HPDE6-E6E7 (cell line): ENCODE measurements at regions not wholly inside any gene's neighbourhood (a gene's known extent, or its start where the extent isn't known, plus 50 kb on each side); places are given as distances from the start of the nearest gene placed in this dataset.
A peak's percentile ranks its signal among the peaks of the same experiment; 100 is the strongest.
"Not testable (repeated sequence)": the region's sequence is repeated elsewhere in the genome, so short reads cannot be mapped to it uniquely, and the experiment has no call there.

Experiments used
- DNase-seq: peaks from one replicate; pipeline ENCODE4 v3.0.0; 2011; ENCODE audit warnings: missing footprints; ENCODE audit errors: extremely low spot score

GRCh38 chr4:112076919-112077608, 68.2 kb upstream of the FAM241A start:
- no peak for DNase-seq

DNA sequence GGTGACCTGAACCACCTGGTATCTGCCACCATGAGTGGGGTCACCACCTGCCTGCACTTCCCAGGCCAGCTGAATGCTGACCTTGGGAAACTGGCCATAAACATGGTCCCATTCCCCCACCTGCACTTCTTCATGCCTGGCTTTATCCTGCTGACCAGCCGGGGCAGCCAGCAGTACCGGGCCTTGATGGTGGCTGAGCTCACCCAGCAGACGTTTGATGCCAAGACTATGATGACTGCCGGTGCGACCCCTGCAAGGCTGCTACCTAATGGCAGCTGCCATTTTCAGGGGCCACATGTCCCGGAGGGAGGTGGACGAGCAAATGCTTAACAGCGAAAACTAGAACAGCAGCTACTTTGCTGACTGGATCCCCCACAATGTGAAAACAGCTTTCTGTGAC, 67.5 kb upstream of the FAM241A start:
- no peak for DNase-seq

- peak; percentile 64 for DNase-seq
These were observed 62.2 kb upstream of the FAM241A start for GRCh38 chr4:112082954-112083586.

DNA sequence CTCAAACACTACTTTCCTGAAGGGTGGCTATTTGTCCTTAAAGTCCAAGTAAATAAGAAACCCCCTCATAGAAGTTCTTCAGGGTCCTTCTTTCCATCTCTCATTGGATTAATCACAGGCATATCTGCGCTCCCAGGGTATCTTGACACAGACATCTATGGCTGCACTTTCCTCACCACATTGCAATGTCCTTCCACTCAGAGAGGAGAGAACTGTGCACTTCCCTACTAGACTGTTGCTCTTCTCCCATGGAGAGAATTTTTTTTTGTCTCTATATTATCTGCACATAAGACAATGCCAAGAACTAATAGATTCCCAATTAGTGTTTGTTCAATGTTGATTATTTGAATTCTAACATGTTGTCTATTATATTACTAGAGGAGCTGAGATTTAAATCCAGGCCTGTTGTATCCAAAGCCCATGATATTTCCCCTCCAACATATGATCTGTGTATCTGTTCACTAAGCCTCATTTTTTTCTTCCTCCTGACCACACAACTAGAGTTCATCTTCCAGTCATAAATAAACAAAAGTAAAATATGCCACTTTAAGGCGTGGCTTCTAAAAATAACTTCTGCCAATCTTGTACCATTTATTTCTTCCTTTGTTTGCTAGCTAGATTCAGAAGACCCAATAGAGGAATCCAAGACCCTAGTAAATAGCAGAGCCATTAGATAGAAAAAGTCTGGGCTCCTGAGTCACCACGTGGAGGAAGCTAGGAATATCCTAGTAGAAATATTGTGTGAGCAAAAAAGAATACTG, 61.5 kb upstream of the FAM241A start:
- no peak for DNase-seq

- no peak for DNase-seq
These were observed 59.9 kb upstream of the FAM241A start for GRCh38 chr4:112085156-112086035.

GRCh38 chr4:112086036-112086434, 59.2 kb upstream of the FAM241A start:
- DNase-seq = no peak

DNA sequence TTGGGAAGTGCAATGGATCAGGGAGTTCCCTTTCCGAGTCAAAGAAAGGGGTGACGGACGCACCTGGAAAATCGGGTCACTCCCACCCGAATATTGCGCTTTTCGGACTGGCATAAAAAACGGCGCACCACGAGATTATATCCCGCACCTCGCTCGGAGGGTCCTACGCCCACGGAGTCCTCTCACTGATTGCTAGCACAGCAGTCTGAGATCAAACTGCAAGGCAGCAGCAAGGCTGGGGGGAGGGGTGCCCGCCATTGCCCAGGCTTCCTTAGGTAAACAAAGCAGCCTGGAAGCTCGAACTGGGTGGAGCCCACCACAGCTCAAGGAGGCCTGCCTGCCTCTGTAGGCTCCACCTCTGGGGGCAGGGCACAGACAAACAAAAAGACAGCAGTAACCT, 58.6 kb upstream of the FAM241A start:
- not testable (repeated sequence) for DNase-seq

GRCh38 chr4:112092330-112092729, 52.9 kb upstream of the FAM241A start:
- not testable (repeated sequence) for DNase-seq

GRCh38 chr4:112093636-112094202, 51.5 kb upstream of the FAM241A start:
- DNase-seq = no peak

GRCh38 chr4:112094330-112094729, 50.9 kb upstream of the FAM241A start:
- DNase-seq = no peak
